ENCODE measurements at regions not wholly inside any gene's neighbourhood (a gene's known extent, or its start where the extent isn't known, plus 50 kb on each side); places are given as distances from the start of the nearest gene placed in this dataset.

GRCh38 chr12:125418902-125419564 is 353.8 kb downstream of the AACS start:
- no peaks in the 10 kb centered on the region for H3K79me2 ChIP-seq (ENCODE audit: control insufficient read depth, insufficient read depth, low read length)
- no peak overlapping the region for H3K9ac ChIP-seq (replicated peaks; ENCODE audit: extremely low read depth, insufficient read depth, low read length)
- H3K9me3 ChIP-seq (replicated peaks; ENCODE audit: control insufficient read depth, insufficient read depth, low read length) = peaks cover 5% of the 10 kb centered on the region
- no peak overlapping the region for H3K27ac ChIP-seq (ENCODE audit: insufficient read depth, low read depth, low read length)
- H3K9me1 ChIP-seq (replicated peaks; ENCODE audit: control insufficient read depth, extremely low read depth, insufficient read depth, low read length) = no peaks in the 10 kb centered on the region
- BruUV-seq (replicated peaks) = no TSS peak
- no peaks in the 10 kb centered on the region for H4K20me1 ChIP-seq (replicated peaks; ENCODE audit: control insufficient read depth, extremely low read depth, insufficient read depth, low read length)
- H3K4me1 ChIP-seq (ENCODE audit: control insufficient read depth, extremely low read depth, insufficient read depth, low read length) = no peaks in the 10 kb centered on the region
- DNase-seq (ENCODE audit: low read depth, low spot score) (no peak), FAIRE-seq (no peak)
- ChIA-PET CTCF (no interaction called here), POLR2A (no interaction called here)
- no peaks in the 10 kb centered on the region for H3K27me3 ChIP-seq (ENCODE audit: control insufficient read depth in 2 of 2, insufficient read depth in 2 of 2, low read length in 2 of 2)
- TF ChIP-seq EZH2 (IDR thresholded peaks at IDR 0.05; ENCODE audit: borderline replicate concordance, low read depth, low read length, severe bottlenecking) (no peak), POLR2A (IDR thresholded peaks at IDR 0.05; ENCODE audit: low read depth, low read length) (no peak), POLR2AphosphoS5 (IDR thresholded peaks at IDR 0.05; ENCODE audit: insufficient read depth, low read depth, low read length) (no peak), MAX (IDR thresholded peaks at IDR 0.05; ENCODE audit: insufficient read depth, insufficient read length) (no peak), JUN (IDR thresholded peaks at IDR 0.05; ENCODE audit: borderline replicate concordance, insufficient read depth, insufficient read length, low read depth) (no peak), MYC (IDR thresholded peaks at IDR 0.05; ENCODE audit: low read depth, low read length) (no peak), FOS (IDR thresholded peaks at IDR 0.05; ENCODE audit: borderline replicate concordance, insufficient read depth, low read length) (no peak), CTCF (IDR thresholded peaks at IDR 0.05; ENCODE audit: extremely low read depth in 1 of 2, insufficient read depth in 1 of 2, low read depth in 1 of 2, low read length in 2 of 2) (no peak), GATA2 (IDR thresholded peaks at IDR 0.05; ENCODE audit: insufficient read depth, insufficient read length, low read depth, low read length) (no peak)
- intact Hi-C loops (cut with micrococcal nuclease) = no loop called here
- dilution Hi-C loops (cut with MboI; ENCODE audit: extremely low pct_ligation_motif_present, low sequenced_read_pairs) = no loop called here
- H2AFZ ChIP-seq (ENCODE audit: low read depth, low read length) = no peak overlapping the region
- no peaks in the 10 kb centered on the region for H3K36me3 ChIP-seq (ENCODE audit: control insufficient read depth in 2 of 2, extremely low read depth in 1 of 2, insufficient read depth in 2 of 2, low read length in 2 of 2)
- H3K4me3 ChIP-seq (replicated peaks in 1 of 3; ENCODE audit: insufficient read depth in 1 of 3, low read depth in 1 of 3, low read length in 3 of 3) = no peak overlapping the region
- H3K4me2 ChIP-seq (ENCODE audit: insufficient read depth, low read length) = no peak overlapping the region

All from endothelial cell of umbilical vein (primary cell).